Activated CD8-positive, alpha-beta memory T cell treated with anti-CD3 and anti-CD28 coated beads for 48 hours (primary cell): ENCODE measurements at regions not wholly inside any gene's neighbourhood (a gene's known extent, or its start where the extent isn't known, plus 50 kb on each side); places are given as distances from the start of the nearest gene placed in this dataset.

Source experiments
- DNase-seq, 3 experiments: peaks; one replicate each; pipeline ENCODE4 v3.0.0-alpha.2; 2020; ENCODE audit warnings: low read depth in 2 of 3, low spot score in 2 of 3

GRCh38 chr4:129543299-129543698, 447.3 kb downstream of the C4orf33 start:
- DNase-seq, result no peak

GRCh38 chr4:129545599-129546278, 449.8 kb downstream of the C4orf33 start:
- no peak for DNase-seq

- no peak for DNase-seq
These were observed 450.6 kb downstream of the C4orf33 start for GRCh38 chr4:129546531-129546930.

GRCh38 chr4:129550281-129550785, 454.4 kb downstream of the C4orf33 start:
- DNase-seq, result no peak

GRCh38 chr4:129561280-129561679, 465.3 kb downstream of the C4orf33 start:
- no peak for DNase-seq

GRCh38 chr4:129561886-129562671, 466.1 kb downstream of the C4orf33 start:
- DNase-seq, result no peak

GRCh38 chr4:129565214-129565613, 469.3 kb downstream of the C4orf33 start:
- DNase-seq, result no peak

GRCh38 chr4:129570326-129570725, 474.4 kb downstream of the C4orf33 start:
- no peak for DNase-seq

- no peak for DNase-seq
These were observed 482.4 kb downstream of the C4orf33 start for GRCh38 chr4:129578336-129578735.

- DNase-seq, result no peak
These were observed 485.4 kb downstream of the C4orf33 start for GRCh38 chr4:129581305-129581704.

- no peak for DNase-seq
These were observed 487.9 kb downstream of the C4orf33 start for GRCh38 chr4:129583868-129584267.

GRCh38 chr4:129598582-129598981, 502.6 kb downstream of the C4orf33 start:
- no peak for DNase-seq

- no peak for DNase-seq
These were observed 504.9 kb downstream of the C4orf33 start for GRCh38 chr4:129600898-129601297.

- DNase-seq, result no peak
These were observed 506.5 kb downstream of the C4orf33 start for GRCh38 chr4:129602447-129602846.

- no peak for DNase-seq
These were observed 507.4 kb downstream of the C4orf33 start for GRCh38 chr4:129603241-129603931.

- DNase-seq, result no peak
These were observed 508.8 kb downstream of the C4orf33 start for GRCh38 chr4:129604632-129605255.

GRCh38 chr4:129614611-129615010, 518.7 kb downstream of the C4orf33 start:
- no peak for DNase-seq

- no peak for DNase-seq
These were observed 526.6 kb downstream of the C4orf33 start for GRCh38 chr4:129622566-129622965.

- DNase-seq, result no peak
These were observed 527.4 kb downstream of the C4orf33 start for GRCh38 chr4:129623233-129623875.

GRCh38 chr4:129641179-129641578, 545.2 kb downstream of the C4orf33 start:
- DNase-seq, result peak in 2 of 3 experiments; percentile 2 to 10

- DNase-seq, result no peak
These were observed 549.5 kb downstream of the C4orf33 start for GRCh38 chr4:129645461-129645860.
